IMR-90 (cell line): ENCODE measurements at regions not wholly inside any gene's neighbourhood (a gene's known extent, or its start where the extent isn't known, plus 50 kb on each side); places are given as distances from the start of the nearest gene placed in this dataset. TPM values are rescaled to one million over a fixed set of nuclear protein-coding genes. Genes with fewer than 3 reads are reported as not detected.

Experiments used
- microRNA-seq, 2 experiments: library from miRNA; stranded (forward) in 1 of 2; unstranded in 1 of 2; fragments of 10-50 nt in 1 of 2; fragments of <30 nt in 1 of 2; gene quantifications in 1 of 2; microRNA quantifications in 1 of 2; one replicate each; pipeline versions ENCODE3 to v1.1.0; 2013 to 2020; ENCODE audit not compliant: insufficient read depth in 1 of 2, insufficient read length in 1 of 2, unreplicated experiment in 1 of 2
- small RNA-seq, 5 experiments: library from RNA; depleted of rRNA; stranded (forward); fragments of <200 nt; gene quantifications; one replicate each; pipeline ENCODE3, GENCODE V24; 2012

Small RNA genes lying in the stretch of these regions (microRNA-seq; reads per million reads assigned to microRNA genes)
- gene AC023827.1 (ENCODE audit: insufficient read depth, insufficient read length) (not detected), gene MTND4LP25 (ENCODE audit: insufficient read depth, insufficient read length) (not detected), gene RNU6-257P (ENCODE audit: insufficient read depth, insufficient read length) (not detected)

Small RNA genes lying in the stretch of these regions (small RNA-seq; reads per million reads assigned to genes)
- gene AC023827.1 (0 reads per million in 5 experiments), gene MTND4LP25 (0 reads per million in 5 experiments), gene RNU6-257P (0 to 0.08 (median 0) reads per million in 5 experiments)
